Natural killer cell treated with Interleukin-12 subunit alpha and Interleukin-12 subunit beta and Interleukin-15 and Interleukin-18, amount 100 ng/mL, for 72 hours (primary cell): ENCODE measurements at regions not wholly inside any gene's neighbourhood (a gene's known extent, or its start where the extent isn't known, plus 50 kb on each side); places are given as distances from the start of the nearest gene placed in this dataset.
"Not testable (repeated sequence)": the region's sequence is repeated elsewhere in the genome, so short reads cannot be mapped to it uniquely, and the experiment has no call there.

Source experiments
- ATAC-seq, 2 donors: fragments of 150-1000 bp; cut with Tn5 transposase in 1 of 2; sonication (Bioruptor Pico), chemical (Tn5 transposase) in 1 of 2; 2 replicates each; pipeline ENCODE4 v1.10.0; 2021
- DNase-seq: peaks from one replicate; pipeline ENCODE4 v3.0.0; 2022; ENCODE audit warnings: low spot score
- H3K27ac Mint-ChIP-seq, 2 donors: 1 replicate in 1 of 2; 2 replicates in 1 of 2; pipeline ENCODE4 v1.8.0; 2022; ENCODE audit warnings: mixed read lengths in 2 of 2, mild to moderate bottlenecking in 1 of 2, moderate library complexity in 1 of 2
- H3K27me3 Mint-ChIP-seq, 2 donors: 1 replicate in 1 of 2; 2 replicates in 1 of 2; pipeline ENCODE4 v1.8.0; 2022; ENCODE audit warnings: mixed read lengths in 2 of 2
- H3K36me3 Mint-ChIP-seq: one replicate; pipeline ENCODE4 v1.8.0; 2022; ENCODE audit warnings: mixed read lengths
- H3K4me1 Mint-ChIP-seq, 2 donors: 1 replicate in 1 of 2; 2 replicates in 1 of 2; pipeline ENCODE4 v1.8.0; 2022; ENCODE audit warnings: low read depth in 2 of 2, mixed read lengths in 2 of 2, mild to moderate bottlenecking in 1 of 2
- H3K4me3 Mint-ChIP-seq: one replicate; pipeline ENCODE4 v1.8.0; 2022; ENCODE audit warnings: mixed read lengths
- H3K9me3 Mint-ChIP-seq: 2 replicates; pipeline ENCODE4 v1.8.0; 2022; ENCODE audit warnings: mixed read lengths

DNA sequence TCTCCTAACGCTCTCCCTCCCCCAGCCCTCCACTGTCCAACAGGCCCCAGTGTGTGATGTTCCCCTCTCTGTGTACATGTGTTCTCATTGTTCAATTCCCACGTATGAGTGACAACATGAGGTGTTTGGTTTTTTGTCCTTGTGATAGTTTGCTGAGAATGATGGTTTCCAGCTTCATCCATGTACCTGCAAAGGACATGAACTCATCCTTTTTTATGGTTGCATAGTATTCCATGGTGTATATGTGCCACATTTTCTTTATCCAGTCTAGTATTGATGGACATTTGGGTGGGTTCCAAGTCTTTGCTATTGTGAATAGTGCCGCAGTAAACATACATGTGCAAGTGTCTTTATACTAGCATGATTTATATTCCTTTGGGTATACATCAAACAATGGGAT is 347.4 kb downstream of the MAGEE1 start:
- ATAC-seq, H3K27me3 Mint-ChIP-seq, H3K4me1 Mint-ChIP-seq, H3K9me3 Mint-ChIP-seq, H3K36me3 Mint-ChIP-seq, H3K27ac Mint-ChIP-seq, DNase-seq, H3K4me3 Mint-ChIP-seq: not testable (repeated sequence)

DNA sequence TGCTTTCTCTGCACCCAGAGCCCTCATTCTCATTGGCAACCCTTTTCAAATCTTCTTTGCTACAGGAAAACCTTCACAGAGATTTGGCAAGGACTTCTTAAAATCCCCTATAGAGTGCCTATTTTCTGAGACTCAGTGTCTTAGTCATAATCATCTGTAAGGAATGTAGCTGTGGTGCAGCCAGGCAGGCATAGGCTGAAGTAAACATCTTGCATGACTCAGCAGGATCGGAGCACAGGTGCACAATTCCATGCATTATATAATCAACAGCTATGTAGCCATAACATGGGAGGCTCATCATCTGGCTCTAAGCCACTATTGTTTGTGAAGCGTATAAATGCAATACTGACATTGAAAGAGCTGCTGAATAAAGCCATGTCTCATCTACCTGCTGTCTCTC is 368.8 kb downstream of the MAGEE1 start:
- Mint-ChIP-seq H3K4me1 (no peaks in the 10 kb centered on the region), H3K36me3 (no peaks in the 10 kb centered on the region), H3K27me3 (no peaks in the 10 kb centered on the region), H3K27ac (no peak overlapping the region), H3K4me3 (no peak overlapping the region), H3K9me3 (no peaks in the 10 kb centered on the region)
- ATAC-seq (no peak), DNase-seq (no peak)

DNA sequence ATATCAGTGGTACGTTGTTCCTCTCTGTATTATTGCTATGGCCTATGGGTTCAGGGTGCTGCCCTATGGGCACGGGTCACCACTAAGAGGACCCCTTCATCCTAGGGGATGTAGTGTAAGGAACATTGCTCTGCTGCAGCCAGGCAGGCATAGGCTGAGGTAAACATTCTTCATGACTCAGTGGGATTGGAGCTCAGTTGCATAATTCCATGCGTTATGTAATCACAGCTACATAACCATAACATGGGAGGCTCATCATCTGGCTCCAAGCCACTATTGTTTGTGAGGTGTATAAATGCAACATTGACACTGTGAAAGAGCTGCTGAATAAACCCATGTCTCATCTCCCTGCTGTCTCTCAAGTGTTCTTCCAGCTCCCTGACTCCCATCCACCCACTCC is 375.2 kb downstream of the MAGEE1 start:
- H3K4me3 Mint-ChIP-seq = no peak overlapping the region
- H3K27me3 Mint-ChIP-seq = peaks cover 0 to 2% of the 10 kb centered on the region in 2 donors
- H3K27ac Mint-ChIP-seq = no peak overlapping the region
- H3K36me3 Mint-ChIP-seq = no peaks in the 10 kb centered on the region
- no peaks in the 10 kb centered on the region for H3K9me3 Mint-ChIP-seq
- H3K4me1 Mint-ChIP-seq = no peaks in the 10 kb centered on the region
- no peak for ATAC-seq
- no peak for DNase-seq

DNA sequence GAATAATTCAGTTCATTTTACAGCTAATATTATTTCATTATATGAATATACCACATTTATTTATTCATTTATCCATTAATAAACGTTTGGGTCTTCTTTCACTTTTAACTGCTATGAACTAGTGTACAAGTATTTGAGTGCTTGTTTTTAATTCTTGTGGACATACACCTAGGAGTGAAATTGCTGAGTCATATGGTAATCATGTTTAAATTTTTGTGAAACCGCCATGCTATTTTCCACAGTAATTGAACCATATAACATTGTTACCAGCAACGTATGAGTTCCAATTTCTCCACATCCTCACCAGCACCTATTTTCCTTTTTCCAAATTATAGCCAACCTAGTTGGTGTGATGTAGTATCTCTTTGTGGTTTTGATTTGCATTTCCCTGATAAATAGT is 388.2 kb downstream of the MAGEE1 start:
- H3K4me3 Mint-ChIP-seq = no peak overlapping the region
- ATAC-seq (no peak), DNase-seq (no peak)
- H3K9me3 Mint-ChIP-seq = no peaks in the 10 kb centered on the region
- no peak overlapping the region for H3K27ac Mint-ChIP-seq
- no peaks in the 10 kb centered on the region for H3K4me1 Mint-ChIP-seq
- no peaks in the 10 kb centered on the region for H3K36me3 Mint-ChIP-seq
- no peaks in the 10 kb centered on the region for H3K27me3 Mint-ChIP-seq

DNA sequence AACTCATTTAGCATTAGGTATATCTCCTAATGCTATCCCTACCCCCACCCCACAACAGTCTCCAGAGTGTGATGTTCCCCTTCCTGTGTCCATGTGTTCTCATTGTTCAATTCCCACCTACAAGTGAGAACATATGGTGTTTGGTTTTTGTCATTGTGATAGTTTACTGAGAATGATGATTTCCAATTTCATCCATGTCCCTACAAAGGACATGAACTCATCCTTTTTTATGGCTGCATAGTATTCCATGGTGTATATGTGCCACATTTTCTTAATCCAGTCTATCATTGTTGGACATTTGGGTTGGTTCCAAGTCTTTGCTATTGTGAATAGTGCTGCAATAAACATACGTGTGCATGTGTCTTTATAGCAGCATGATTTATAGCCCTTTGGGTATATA is 389.8 kb downstream of the MAGEE1 start:
- not testable (repeated sequence) for H3K36me3 Mint-ChIP-seq, H3K4me3 Mint-ChIP-seq, H3K27me3 Mint-ChIP-seq, H3K27ac Mint-ChIP-seq, DNase-seq, H3K4me1 Mint-ChIP-seq, H3K9me3 Mint-ChIP-seq, ATAC-seq

DNA sequence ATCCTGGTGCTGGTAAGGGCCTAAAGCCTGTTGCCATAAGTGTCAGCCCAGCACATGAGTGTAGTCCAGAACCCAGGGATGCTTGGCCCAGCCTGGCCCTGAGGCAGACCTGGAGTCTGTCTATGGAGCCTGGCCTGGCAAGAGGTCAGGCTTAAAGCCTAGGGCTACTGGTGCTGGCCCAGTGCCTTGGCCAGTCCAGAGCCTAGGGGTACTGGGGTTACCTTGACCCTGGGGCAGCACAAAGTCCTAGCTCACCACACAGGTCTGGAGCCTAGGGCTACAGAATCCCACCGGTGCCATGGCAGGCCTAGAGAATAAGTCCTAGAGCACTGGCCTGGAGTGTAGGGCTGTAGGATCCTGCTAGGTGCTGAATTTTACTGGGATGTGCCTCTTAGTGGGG is 393.8 kb downstream of the MAGEE1 start:
- H3K27me3 Mint-ChIP-seq = peaks cover 0 to 3% of the 10 kb centered on the region in 2 donors
- no peaks in the 10 kb centered on the region for H3K4me1 Mint-ChIP-seq
- H3K36me3 Mint-ChIP-seq = no peaks in the 10 kb centered on the region
- H3K27ac Mint-ChIP-seq = no peak overlapping the region
- ATAC-seq (no peak), DNase-seq (no peak)
- H3K9me3 Mint-ChIP-seq = no peaks in the 10 kb centered on the region
- H3K4me3 Mint-ChIP-seq = no peak overlapping the region

DNA sequence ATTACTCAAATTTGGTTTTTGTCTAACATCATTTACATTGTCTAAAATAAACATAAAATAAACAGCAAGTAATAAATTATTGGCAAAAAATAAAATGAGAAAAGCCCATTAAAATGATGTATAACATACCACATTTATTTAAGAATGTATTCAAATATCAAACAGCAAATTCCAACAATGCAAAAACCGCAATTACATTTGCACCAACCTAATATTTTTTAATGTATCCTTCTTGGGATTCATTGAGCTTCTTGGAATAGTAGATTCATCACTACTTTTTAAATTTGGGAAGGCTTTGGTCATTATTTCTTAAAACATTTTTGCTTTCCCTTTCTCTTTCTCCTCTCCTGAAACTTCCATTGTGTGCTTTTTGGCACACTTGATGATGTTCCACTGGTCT is 400.2 kb downstream of the MAGEE1 start:
- Mint-ChIP-seq H3K27me3 (peaks cover 0 to 5% of the 10 kb centered on the region in 2 donors), H3K9me3 (no peaks in the 10 kb centered on the region), H3K36me3 (no peaks in the 10 kb centered on the region), H3K27ac (no peak overlapping the region), H3K4me1 (no peaks in the 10 kb centered on the region), H3K4me3 (no peak overlapping the region)
- DNase-seq (no peak), ATAC-seq (no peak)

DNA sequence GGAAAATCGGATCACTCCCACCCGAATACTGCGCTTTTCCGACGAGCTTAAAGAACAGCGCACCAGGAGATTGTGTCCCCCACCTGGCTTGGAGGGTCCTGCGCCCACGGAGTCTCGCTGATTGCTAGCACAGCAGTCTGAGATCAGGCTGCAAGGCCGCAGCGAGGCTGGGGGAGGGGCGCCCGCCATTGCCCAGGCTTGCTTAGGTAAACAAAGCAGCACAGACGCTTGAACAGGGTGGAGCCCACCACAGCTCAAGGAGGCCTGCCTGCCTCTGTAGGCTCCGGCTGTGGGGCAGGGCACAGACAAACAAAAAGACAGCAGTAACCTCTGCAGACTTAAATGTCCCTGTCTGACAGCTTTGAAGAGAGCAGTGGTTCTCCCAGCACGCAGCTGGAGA is 413.4 kb downstream of the MAGEE1 start:
- not testable (repeated sequence) for H3K4me1 Mint-ChIP-seq, DNase-seq, ATAC-seq, H3K36me3 Mint-ChIP-seq, H3K4me3 Mint-ChIP-seq, H3K27ac Mint-ChIP-seq, H3K27me3 Mint-ChIP-seq, H3K9me3 Mint-ChIP-seq

DNA sequence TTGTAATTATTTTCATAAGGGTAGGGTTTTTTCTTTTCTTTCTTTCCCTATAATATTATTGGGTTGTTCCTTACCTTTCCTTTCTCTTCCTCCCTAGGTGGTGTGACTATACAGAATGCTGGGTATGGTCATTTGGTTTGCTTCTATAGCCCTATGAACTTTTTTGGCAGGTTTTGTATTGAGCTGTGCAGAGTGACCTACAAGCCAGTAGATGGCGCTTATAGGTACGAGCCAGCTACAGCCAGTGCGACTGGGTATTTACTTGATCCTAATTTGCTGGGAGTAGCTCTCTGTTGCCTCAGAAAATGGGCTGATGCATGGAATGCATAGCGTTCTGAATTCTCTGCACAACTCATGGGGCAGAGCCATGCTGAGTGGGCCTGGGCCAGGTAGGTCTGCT is 423.3 kb downstream of the MAGEE1 start:
- no peaks in the 10 kb centered on the region for H3K27me3 Mint-ChIP-seq
- H3K9me3 Mint-ChIP-seq = peaks cover 8% of the 10 kb centered on the region
- no peak overlapping the region for H3K27ac Mint-ChIP-seq
- no peaks in the 10 kb centered on the region for H3K4me1 Mint-ChIP-seq
- DNase-seq (no peak), ATAC-seq (no peak)
- H3K4me3 Mint-ChIP-seq = no peak overlapping the region
- H3K36me3 Mint-ChIP-seq = no peaks in the 10 kb centered on the region

DNA sequence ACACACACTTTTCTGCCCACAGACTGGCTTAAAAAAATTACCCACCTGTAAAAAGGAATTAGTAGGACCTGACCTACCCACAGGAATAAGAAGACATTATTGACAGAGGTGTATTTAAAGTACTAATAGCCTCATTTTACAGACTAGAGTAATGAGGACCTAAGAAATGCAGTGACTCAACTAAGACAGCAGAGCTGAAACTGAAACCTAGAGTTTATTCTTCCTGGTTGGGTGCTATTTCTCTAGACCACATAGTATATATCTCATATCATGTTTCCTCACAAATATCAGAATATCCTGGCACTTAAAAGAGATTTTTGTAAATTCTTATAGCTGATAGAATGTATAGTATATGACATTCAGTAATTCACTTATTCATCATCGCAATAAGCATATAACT is 435.0 kb downstream of the MAGEE1 start:
- Mint-ChIP-seq H3K4me3 (no peak overlapping the region), H3K27ac (no peak overlapping the region), H3K27me3 (peaks cover 0 to 3% of the 10 kb centered on the region in 2 donors), H3K4me1 (no peaks in the 10 kb centered on the region), H3K9me3 (no peaks in the 10 kb centered on the region), H3K36me3 (no peaks in the 10 kb centered on the region)
- DNase-seq (no peak), ATAC-seq (no peak)

DNA sequence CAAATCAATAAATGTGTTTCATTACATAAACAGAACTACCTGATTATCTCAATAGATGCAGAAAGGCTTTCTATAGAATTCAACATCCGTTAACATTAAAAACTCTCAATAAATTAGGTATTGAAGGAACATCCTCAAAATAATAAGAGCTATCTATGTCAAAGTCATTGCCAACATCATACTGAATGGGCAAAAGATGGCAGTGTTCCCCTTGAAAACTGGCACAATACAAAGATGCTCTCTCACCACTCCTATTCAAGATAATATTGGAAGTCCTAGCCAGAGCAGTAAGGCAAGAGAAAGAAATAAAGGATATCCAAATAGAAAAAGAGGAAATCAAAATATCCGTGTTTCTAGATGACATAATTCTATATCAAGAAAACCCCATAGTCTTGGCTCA is 466.4 kb downstream of the MAGEE1 start:
- no peak for DNase-seq
- Mint-ChIP-seq H3K36me3 (peaks cover 4% of the 10 kb centered on the region), H3K27ac (no peak overlapping the region), H3K9me3 (peaks cover 13% of the 10 kb centered on the region), H3K27me3 (peaks cover 2 to 7% of the 10 kb centered on the region in 2 donors), H3K4me1 (no peaks in the 10 kb centered on the region), H3K4me3 (no peak overlapping the region)
- no peak for ATAC-seq

DNA sequence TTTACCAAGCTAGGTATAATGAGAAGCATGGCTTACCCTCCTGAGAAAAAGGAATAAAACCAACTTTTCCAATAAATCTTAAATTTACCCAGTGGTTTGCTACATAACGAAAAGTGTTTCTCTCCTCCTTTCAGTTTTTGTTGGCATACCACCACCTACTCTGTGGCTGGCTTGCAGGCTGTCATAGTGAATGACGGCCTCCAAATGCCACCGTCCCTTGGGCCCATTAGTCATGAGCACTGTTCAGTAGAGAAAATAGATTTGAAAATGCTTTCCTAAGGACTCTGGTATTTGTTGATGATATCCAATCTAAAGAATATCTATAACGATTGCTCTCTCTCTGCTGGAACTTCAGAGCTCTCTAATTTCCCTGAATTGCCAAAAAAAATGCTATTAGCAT is 488.3 kb downstream of the MAGEE1 start:
- Mint-ChIP-seq H3K27me3 (no peaks in the 10 kb centered on the region), H3K36me3 (no peaks in the 10 kb centered on the region), H3K4me1 (no peaks in the 10 kb centered on the region), H3K27ac (no peak overlapping the region), H3K9me3 (peaks cover 5% of the 10 kb centered on the region), H3K4me3 (no peak overlapping the region)
- no peak for ATAC-seq
- no peak for DNase-seq

DNA sequence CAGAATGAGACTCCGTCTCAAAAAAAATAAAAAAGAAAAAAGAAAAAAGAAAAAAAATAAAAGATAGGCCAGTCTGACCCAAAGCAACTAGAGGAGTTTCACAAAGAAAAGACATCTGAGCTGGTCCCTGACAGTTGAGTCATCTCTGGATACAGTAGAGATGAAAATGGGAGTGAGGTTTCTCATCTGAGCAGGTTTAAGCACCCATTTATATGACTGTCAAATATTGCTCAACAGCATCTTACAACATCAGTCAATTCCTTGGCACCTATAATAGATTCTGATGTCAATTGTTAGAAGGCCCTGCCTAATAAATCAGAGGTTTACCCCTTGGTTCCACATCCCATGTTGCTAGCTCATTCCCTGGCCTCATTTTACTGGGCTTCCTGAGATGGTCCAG is 490.5 kb downstream of the MAGEE1 start:
- no peak for DNase-seq
- Mint-ChIP-seq H3K27ac (no peak overlapping the region), H3K4me3 (no peak overlapping the region), H3K9me3 (no peaks in the 10 kb centered on the region), H3K36me3 (no peaks in the 10 kb centered on the region), H3K27me3 (no peaks in the 10 kb centered on the region), H3K4me1 (no peaks in the 10 kb centered on the region)
- ATAC-seq = no peak

DNA sequence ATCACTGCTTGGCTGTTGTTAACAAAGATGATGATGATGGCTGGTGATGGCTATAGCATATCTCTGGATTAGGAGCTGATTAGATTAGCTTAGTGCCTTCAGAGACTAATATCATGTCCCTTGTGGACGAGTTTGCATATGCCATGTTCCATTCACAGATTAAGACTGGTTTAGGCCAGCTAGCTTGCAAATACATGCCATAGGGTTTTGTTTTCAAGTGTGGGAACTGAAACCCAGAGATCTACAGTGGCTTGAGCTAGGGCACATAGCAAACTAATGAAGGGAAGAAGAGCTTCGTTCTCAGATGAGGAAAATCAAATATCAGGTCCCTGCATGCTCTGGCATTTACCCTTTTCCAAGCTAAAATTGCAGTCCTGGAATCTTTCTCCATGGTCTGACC is 492.3 kb downstream of the MAGEE1 start:
- no peaks in the 10 kb centered on the region for H3K9me3 Mint-ChIP-seq
- no peak overlapping the region for H3K4me3 Mint-ChIP-seq
- H3K27ac Mint-ChIP-seq = no peak overlapping the region
- ATAC-seq = no peak
- H3K36me3 Mint-ChIP-seq = no peaks in the 10 kb centered on the region
- no peaks in the 10 kb centered on the region for H3K4me1 Mint-ChIP-seq
- H3K27me3 Mint-ChIP-seq = no peaks in the 10 kb centered on the region
- no peak for DNase-seq

DNA sequence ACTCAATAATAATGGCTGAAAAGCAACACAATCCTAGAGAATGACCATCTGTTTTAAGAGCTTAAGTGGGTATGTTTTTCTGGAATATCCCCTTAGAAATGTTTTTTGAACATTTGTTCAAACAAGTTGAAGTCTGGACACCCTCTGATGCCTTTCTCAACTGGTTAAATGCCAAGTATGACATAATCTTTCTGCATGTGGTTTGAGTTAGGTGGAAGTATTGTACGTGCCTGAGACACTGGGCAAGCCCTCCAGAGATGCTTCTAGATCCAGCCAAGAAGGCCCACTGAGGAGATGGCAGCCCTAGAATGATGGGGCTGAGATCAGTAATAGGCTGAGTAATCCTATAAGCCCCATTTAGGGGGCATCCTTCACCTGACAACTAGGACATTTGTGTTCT is 493.1 kb downstream of the MAGEE1 start:
- Mint-ChIP-seq H3K36me3 (no peaks in the 10 kb centered on the region), H3K9me3 (peaks cover 2% of the 10 kb centered on the region), H3K27ac (no peak overlapping the region), H3K4me1 (no peaks in the 10 kb centered on the region), H3K4me3 (no peak overlapping the region), H3K27me3 (no peaks in the 10 kb centered on the region)
- ATAC-seq = no peak
- no peak for DNase-seq
